Left hindlimb (tissue), 1 donor: ENCODE measurements at regions not wholly inside any gene's neighbourhood (a gene's known extent, or its start where the extent isn't known, plus 50 kb on each side); places are given as distances from the start of the nearest gene placed in this dataset.
"Not testable (repeated sequence)": the region's sequence is repeated elsewhere in the genome, so short reads cannot be mapped to it uniquely, and the experiment has no call there.

Source experiments
- DNase-seq: peaks from one replicate; pipeline ENCODE4 v3.0.0-alpha.2; 2018

DNA sequence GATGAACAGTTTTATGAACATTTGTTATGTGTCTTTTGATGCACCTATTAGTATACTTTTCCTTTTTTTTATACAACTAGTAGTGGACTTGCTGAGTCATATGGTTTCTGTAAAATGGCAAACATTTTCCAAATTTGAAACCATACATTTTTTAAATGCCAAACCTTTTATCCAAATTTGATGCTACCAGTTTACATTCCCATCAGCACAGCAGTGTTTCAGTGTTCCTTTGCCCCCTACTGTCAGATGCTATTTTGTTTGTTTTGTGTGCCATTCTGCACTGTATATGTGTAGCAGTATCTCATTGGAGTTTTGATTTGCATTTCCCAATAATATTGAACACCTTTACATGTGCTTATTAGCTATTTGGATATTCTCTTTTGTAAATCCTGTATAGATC, 219.4 kb downstream of the TANC2 start:
- DNase-seq = no peak

DNA sequence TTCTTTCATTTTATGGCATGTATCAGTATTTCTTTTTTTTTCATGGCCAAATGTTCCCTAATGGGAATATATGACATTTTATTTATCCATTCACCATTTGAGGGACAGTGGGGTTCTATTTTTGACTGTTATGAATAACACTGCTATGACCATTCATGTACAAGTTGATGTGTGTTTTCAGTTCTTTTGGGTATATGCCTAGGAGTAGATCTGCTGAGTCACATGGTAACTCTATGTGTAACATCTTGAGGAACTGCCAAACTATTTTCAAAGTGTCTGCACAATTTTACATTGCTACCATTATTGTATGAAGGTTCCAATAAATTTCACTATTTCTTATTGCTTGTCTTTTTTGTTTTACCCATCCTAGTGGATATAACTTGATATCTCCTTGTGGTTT, 223.0 kb downstream of the TANC2 start:
- DNase-seq = no peak

- DNase-seq = no peak
Observed at GRCh38 chr17:63189930-63190329, 223.9 kb downstream of the TANC2 start.

DNA sequence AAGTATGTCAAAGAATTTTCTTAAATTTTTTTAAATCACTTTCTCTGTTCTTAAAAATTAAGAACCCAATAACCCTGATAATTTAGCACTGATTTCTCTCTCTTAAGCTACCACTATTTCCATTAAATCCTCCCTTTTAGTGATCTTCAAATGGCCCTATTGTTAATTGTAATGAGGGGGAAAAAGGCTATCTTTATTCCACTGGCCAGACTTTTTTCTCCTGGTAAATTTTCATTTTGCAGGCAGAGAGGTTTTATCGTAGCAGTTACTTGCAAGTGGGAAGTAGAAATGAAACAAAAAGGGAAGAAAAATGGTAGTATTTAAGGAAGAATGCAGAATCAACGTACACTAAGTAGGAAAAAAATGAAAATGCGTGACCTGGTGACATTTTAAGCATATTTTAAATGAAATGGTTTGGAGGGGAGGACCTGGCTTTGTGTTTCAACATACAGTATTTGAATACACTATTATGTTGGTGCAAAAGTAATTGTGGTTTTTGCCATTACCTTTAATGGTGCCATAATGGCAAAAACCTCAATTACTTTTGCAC, 224.9 kb downstream of the TANC2 start:
- DNase-seq = no peak

GRCh38 chr17:63191610-63192009, 225.6 kb downstream of the TANC2 start:
- DNase-seq = no peak

- DNase-seq = no peak
Observed at GRCh38 chr17:63193827-63194226, 227.8 kb downstream of the TANC2 start.

DNA sequence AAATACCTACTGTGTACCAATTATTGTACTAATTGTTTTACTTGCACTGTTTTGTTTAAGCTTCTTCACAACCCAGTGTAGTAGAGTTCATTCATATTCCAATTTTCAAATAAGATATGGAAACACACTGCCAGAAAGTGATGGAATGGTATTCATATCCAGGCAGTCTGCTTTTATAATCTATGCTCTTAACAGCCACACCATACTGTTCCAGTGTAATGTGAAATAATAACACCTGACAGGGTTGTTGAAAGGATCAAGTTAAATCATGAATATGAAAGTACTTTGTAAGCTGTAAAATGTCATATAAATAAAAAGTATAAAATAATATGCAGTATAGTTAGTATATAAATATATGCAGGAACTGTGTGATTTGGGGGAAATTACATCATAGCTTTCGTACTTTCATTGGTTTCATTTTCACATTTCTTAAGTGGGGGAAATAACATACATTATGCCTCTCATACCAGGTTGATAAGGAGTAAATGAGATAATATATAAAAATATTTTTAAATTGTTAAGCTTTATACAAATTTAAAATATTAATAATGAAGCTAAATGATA, 230.8 kb downstream of the TANC2 start:
- DNase-seq = no peak

GRCh38 chr17:63203652-63204051, 237.6 kb downstream of the TANC2 start:
- DNase-seq = no peak

- DNase-seq = no peak
Observed at GRCh38 chr17:63221939-63222338, 224.2 kb downstream of the CYB561 start.

DNA sequence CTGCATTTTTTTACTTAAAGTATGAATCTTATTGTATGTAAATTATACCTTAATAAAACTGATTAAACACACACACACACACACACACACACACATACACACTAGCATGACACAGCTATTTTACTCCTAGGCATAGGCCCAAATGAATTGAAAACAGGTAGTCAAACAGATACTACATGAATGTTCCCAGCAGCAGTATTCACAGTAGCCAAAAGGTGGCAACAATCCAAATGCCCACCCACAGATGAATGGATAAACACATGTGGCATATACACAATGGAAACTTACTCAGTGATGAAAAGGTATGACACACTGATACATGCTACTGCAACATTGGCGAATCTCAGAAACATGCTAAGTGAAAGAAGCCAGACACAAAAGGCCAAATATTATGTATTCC, 223.5 kb downstream of the CYB561 start:
- DNase-seq = no peak

DNA sequence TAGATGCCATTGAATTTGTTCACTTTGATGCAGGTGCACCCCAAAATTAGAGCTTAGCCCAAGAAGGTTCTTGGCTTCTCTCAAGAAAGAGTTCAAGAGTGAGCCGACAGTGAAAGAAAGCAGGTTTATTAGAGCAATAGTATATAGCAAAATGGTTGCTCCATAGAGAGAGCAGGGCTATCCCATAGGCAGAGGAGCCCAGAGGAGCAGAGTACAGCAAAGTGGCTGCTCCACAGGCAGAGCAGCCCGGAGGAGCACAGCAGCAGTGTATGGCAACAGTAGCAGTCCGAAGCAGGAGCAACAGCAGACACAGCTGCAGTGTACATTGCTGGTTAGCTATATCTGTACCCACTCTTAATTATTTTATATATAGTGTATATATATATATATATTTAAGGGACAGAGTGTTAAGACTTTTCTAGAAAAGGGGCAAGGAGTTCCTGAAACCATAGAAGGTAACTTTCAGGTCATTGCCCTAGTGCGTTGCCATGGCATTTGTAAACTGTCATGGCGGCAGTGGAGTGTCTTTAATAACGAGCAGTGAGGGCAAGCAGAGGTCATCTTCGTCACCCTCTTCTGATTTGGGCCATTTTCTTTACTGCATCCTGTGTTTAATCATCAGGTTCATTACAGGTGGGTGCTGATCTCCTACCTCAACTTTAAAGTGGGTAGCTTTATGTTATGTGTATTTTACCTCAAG, 222.7 kb downstream of the CYB561 start:
- no peak for DNase-seq

DNA sequence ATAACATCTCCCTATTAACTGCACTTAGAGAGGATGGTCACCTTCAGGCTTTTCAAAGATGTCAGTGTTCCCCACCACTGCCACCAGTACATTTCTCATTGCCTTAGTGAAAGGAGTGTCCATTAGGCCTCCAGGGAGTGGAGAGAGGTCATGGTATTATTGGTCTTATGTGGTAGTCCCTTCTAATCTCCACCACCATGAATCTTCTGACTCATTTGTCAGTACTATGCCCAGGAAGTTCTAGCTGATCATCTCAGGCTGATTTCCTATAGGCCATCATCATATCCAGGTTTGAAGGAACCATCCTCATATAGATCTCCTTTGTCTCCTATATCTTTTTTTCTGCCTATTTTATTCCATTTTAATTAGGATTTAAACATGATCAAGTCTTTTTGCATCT, 221.5 kb downstream of the CYB561 start:
- no peak for DNase-seq

DNA sequence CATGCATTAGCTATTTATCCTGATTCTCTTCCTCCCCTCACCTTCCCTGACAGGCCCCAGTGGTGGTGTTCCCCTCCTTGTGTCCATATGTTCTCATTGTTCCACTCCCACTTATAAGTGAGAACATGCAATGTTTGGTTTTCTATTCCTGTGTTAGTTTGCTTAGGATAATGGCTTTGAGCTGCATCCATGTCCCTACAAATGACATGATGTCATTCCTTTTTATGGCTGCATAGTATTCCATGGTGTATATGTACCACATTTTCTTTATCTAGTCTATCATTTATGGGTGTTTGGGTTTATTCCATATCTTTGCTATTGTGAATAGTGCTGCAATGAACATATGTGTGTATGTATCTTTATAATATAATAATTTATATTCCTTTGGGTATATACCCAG, 219.4 kb downstream of the CYB561 start:
- DNase-seq = not testable (repeated sequence)

DNA sequence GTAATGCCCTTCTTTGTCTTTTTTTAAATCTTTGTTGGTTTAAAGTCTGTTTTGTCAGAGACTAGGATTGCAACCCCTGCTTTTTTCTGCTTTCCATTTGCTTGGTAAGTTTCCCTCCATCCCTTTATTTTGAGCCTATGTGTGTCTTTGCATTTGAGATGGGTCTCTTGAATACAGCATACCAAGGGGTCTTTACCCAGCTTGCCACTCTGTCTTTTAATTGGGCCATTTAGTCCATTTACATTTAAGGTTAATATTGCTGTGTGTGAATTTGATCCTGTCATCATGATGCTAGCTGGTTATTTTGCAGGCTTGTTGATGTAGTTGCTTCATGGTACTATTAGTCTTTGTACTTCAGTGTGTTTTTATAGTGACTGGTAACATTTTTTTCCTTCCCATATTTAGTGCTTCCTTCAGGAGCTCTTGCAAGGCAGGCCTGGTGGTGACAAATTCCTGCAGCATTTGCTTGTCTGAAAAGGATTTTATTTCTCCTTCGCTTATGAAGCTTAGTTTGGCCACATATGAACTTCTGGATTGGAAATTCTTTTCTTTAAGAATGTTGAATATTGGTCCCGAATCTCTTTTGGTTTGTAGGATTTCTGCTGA, 215.0 kb downstream of the CYB561 start:
- not testable (repeated sequence) for DNase-seq

DNA sequence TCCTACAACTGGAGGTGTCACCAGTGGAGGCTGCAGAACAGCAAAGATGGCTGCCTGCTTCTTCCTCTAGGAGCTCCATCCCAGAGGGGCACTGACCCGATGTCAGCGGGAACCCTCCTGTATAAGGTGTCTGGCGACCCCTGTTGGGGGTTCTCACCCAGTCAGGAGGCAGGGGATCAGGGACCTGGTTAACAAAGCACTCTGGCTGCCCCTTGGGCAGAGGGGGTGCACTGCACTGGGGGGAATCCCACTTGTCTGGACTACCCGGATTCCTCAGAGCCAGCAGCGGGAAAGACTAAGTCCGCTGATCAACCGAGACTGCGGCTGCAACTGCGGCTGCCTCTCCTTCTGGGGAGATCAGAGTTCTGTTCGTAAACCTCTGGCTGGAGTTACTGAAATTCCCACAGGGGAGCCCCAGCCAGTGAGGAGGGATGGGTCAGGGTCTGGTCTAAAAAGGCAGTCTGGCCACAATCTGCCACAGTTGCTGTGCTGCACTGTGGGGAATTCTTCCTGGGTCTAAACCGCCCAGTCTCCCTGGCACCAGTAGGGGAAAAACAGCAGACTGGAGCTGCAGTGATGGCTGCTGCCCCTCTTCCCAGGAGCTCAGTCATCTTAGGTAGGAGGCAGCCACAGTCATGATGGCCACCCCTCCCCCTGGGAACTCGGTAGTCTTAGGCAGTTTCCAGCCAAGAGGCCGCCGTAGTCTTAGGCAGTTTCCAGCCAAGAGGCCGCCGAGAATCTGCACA, 213.4 kb downstream of the CYB561 start:
- DNase-seq = no peak

- no peak for DNase-seq
Observed at GRCh38 chr17:63240106-63240505, 206.0 kb downstream of the CYB561 start.

DNA sequence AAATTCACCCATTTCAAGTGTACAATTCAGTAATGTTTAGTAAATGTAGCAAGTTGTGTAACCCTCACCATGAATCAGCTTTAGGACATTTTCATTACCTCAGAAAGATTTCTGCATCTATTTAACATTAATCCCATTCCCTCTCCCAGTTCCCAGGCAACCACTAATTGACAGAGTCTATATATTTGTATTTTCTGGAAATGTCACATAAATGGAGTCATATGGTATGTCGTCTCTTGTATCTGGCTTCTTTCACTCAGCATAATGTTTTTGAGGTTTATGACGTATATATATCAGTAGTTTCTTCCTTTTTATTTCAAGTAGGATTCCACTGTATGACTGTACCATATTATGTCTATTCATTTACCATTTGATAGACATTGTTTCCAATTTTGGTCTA, 199.8 kb downstream of the CYB561 start:
- no peak for DNase-seq

GRCh38 chr17:63247706-63248105, 198.4 kb downstream of the CYB561 start:
- no peak for DNase-seq

DNA sequence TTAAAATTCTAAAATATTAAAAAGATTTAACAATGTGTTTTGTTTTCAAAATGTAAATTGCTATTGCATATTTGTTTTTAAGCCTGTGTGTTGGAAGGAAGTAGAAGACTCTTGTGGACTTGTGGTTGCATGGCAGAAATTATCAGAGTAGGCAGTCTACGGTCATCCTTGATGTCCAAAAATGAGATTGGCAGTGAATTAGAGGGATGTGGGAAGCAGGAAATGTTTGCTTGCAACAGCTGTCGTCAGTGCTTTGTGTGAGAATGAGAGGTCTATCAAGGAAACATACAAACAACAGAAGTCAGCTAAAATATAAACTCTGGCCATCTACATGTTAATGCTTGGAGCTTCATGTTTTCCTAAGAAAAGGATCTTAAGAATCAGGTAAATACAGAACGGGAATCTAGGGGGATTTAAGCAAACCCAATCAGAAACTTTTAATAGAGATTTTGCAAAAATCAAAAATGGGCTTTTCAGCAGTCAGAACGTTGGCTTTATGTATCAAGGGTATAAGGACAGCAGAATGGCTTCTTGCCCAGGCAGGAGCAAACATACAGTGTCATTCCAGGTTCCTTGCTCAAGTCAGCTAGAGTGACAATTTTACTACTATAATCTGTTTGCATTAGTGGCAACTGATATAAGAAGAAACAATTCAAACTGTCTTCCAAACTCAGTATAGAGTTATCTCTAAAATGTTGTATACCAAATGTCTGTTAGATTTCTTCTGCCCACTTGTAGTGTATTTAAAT, 196.7 kb downstream of the CYB561 start:
- no peak for DNase-seq

DNA sequence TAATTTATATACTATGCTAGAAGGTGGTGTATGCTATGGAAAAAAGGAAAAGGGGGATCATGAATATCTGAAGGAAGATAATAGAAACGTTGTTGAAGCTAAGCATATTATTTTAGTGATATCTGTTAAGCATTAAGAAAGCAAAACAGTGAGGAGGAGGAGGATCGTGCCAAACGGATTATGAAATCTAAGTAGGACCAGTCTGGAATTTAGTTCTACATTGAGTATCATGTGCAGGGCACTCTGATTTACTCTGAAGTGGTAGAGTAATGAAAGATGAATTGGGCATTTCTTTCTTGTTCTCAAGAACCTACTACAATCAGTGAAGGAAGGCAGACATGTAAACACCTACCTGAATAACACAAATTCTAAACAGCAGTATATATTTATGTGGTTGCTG, 195.3 kb downstream of the CYB561 start:
- DNase-seq = no peak

DNA sequence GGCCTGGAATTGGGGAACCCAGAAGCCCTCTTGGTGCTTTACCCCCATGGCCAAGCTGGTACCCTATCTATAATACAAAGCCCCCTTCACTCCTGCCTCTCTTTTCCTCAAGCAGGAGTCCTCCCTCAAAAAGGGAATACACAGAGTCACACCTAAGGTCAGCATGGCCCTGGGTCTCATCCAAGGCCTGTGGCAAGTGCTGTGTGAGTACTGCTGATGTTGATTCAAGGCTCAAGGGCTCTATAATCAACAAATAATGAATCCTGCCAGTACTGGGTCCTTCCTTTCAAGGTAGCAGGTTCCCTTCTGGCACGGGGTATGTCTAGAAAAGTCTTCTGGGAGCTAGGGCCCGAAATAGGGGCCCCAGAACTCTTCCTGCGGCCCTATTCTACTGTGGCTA, 187.3 kb downstream of the CYB561 start:
- no peak for DNase-seq

DNA sequence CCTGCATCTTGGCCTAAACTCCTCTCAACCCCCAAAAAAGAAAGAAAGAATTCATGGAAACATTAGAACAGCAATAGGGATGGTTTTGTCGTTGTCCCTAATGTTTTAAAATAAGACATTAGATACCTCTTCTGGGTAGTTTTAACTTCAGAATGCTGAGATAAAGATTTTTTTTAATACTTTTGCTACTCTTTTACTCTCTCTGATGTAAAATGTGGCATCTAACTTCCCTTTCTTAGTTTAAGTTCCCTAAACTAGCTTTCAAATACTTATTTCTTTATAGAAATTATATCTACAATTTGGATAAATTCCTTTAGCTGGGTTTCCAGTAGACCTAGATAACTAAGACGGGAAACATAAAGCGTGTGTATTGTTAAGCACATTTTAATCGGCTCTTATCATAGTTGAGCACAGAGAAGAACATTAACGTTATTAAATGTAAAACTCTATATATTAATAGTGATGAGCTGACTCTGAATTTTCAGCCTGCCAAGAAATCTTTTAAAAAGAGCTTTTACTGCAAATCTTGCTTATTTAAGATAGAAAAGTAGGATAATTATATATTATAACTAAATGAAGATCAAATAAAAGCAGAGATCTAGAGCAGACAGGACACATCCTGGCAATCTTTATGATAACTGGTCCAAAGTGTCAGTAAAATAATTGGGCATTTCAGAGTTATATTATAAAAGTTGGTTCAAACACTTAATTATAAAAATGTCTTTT, 183.2 kb downstream of the CYB561 start:
- no peak for DNase-seq
